DND-41 (cell line): ENCODE measurements at regions not wholly inside any gene's neighbourhood (a gene's known extent, or its start where the extent isn't known, plus 50 kb on each side); places are given as distances from the start of the nearest gene placed in this dataset.

Source experiments
- EZH2 ChIP-seq: IDR thresholded peaks from 3 replicates; pipeline ENCODE4 v1.6.1; 2012; ENCODE audit warnings: borderline replicate concordance, low read depth, mild to moderate bottlenecking, moderate library complexity, low read length, inconsistent platforms; ENCODE audit not compliant: severe bottlenecking
- TF ChIP-seq, protein P1 (sequence below): IDR thresholded peaks from 2 replicates; pipeline ENCODE4 v1.5.1; 2012; ENCODE audit warnings: borderline replicate concordance, low read length, moderate library complexity, mild to moderate bottlenecking; ENCODE audit not compliant: poor library complexity, severe bottlenecking; ENCODE audit errors: extremely low read depth

DNA sequence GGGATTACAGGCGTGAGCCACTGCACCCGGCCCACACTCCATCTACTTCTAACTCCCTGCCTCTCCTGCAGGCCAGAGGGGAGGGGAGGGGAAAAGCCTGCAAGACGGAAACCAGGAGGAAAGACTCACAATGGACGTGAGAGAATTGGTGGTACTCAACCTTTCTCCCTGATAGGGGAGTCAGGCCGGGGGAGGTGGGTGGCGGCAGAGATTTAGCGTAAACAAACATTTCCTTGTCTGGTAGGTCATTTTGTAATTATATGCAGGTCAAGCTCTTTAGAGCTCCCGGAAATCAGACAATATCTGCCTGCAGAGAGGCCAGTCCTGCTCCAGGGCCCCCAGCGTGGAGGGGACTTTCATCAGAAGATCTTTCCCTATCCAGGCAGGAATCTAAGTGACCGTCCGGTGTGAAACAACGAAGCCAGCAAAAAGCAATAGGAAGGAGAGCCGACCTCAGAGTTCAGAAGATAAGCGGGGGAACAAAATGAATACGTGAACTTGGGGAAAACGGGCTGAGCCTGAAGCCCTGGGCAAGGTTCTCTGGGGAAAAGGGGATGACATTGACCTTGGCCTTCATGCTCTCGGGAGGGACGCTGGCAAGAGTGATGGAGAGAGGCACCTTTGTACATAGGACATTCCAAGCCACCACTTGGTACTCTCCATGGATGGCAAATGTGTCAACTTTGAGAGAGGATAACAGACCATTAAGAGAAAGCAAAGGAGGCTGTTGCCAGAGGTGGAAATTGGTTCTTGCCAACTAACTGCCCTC lies 62.3 kb downstream of the SPRING1 start:
- TF ChIP-seq, protein P1, sequence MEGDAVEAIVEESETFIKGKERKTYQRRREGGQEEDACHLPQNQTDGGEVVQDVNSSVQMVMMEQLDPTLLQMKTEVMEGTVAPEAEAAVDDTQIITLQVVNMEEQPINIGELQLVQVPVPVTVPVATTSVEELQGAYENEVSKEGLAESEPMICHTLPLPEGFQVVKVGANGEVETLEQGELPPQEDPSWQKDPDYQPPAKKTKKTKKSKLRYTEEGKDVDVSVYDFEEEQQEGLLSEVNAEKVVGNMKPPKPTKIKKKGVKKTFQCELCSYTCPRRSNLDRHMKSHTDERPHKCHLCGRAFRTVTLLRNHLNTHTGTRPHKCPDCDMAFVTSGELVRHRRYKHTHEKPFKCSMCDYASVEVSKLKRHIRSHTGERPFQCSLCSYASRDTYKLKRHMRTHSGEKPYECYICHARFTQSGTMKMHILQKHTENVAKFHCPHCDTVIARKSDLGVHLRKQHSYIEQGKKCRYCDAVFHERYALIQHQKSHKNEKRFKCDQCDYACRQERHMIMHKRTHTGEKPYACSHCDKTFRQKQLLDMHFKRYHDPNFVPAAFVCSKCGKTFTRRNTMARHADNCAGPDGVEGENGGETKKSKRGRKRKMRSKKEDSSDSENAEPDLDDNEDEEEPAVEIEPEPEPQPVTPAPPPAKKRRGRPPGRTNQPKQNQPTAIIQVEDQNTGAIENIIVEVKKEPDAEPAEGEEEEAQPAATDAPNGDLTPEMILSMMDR, result no peak
- TF ChIP-seq EZH2, result no peak
